GM11168 (cell line): ENCODE measurements at regions not wholly inside any gene's neighbourhood (a gene's known extent, or its start where the extent isn't known, plus 50 kb on each side); places are given as distances from the start of the nearest gene placed in this dataset.

Experiments used
- in situ Hi-C: fragments of 300-500 bp; cut with MboI; formaldehyde crosslinking; loops from one replicate; pipeline ENCODE4 v1.12.0; 2022; ENCODE audit warnings: low sequenced_read_pairs; ENCODE audit not compliant: unreplicated experiment

DNA sequence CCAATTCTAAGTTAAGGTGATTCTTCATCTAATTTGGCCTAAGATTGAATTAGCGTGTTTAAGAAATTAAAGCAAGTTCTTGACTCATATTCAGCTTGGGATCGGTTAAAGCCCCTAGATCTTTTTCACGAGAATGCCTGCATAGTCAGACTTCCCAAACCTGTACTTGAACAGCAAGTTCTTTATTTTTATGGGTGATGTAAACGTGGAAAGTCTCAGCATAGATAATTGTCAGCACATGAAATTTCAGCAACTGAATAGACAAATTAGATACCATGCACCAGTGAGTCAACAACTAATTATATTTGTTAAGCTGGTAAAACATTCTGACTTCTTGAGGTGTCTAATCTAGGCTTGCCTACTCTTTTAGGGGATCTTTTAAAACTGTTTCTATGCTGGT, 183.1 kb upstream of the TNFAIP3 start:
- in situ Hi-C loops = no loop called here

DNA sequence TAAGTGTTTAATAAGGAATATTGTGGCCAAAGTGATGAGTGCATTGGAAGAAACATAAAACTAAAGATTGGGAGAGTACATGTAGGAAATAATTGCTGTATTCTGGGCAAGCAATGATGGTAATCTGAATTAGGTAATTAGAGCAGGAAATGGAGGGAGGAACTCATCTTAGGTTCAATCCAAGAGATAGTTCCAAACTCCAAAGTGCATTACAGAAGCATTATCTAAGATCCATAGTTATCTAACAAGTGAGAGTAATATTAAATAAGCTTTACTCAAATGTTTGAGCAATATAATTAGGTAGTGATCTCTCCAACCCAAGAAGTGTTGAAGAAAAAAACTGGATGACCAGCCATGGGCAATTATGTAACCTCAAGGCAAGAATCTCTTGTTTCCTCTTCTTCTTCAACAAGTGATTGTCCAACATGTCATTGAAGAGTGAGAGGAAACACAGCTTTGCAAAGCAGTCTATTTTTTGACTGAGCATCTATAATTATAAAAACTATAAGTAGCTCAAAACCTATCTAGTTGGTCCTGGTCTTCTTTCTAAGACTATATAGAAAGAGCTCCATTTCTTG, 181.2 kb upstream of the TNFAIP3 start:
- in situ Hi-C loops = no loop called here

GRCh38 chr6:137687818-137688217, 179.2 kb upstream of the TNFAIP3 start:
- in situ Hi-C loops = no loop called here

DNA sequence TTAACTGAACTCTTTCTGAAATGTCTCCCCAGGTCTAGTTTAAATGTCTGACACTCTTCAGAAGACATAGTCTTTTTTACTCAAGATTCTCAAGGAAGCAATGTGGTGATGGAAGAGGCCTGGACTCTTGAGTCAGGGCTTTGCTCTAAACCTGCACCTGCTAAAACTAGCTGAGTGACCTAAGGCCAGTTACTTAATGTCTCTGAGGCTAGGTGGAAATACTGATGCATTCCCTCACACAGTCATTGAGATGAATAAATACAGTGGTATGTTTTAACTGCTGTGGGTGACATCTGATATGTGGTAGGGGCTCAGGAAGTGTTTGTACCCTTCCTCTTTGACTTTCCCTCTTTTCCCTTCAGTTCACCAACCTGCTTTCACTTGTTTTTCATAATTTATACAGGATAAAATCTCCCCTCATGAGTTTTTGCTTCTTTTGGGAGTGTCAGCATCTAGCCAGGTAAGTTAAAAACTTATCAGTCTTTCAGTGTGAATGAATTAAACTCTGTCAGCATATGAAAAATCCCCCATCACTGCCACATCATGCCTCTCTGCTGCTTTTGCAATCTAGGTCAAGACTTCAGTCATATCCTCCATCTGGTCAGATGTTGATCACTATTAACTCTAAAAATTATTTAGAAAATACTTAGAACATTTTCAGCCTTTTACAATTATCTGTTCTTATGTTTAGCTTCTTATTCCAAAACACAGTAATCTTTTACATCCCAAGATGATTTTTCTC, 178.7 kb upstream of the TNFAIP3 start:
- in situ Hi-C loops = no loop called here

DNA sequence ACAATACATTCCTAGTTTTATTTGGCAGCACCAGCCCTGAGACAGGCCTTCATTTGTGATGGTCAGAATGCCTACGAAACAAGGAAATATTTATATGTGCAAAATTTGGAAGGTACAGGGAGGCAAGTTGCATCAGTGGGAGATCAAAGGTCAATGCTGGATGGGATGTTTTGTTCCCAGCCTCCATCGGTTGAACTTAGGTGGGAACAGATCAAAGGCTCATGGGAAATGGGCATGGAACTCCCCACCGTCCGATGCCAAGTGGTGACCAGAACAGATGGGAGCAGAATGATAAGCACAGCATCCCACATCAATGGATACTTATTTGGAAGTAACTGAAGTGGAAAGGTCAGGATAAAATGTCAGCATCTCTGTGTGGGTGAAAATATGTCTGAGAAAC, 177.7 kb upstream of the TNFAIP3 start:
- in situ Hi-C loops = no loop called here

DNA sequence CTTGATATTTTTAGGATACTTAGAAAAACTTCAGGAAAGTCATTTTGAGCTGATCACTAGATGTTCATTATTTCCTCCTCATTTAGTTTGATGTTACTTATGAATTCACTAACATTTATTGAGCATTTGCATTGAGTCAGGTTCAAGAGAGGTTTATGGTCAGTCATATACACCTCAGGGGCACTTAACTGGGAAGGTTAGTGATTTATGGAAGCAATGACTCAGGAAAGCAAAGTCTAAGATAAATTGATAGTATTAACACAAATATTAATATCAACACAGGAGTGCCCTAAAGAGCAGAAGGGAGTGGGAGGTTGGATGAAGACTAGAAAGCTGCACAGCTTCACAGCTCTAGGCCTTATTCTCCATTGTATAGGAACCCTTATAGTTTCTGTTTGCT, 177.0 kb upstream of the TNFAIP3 start:
- in situ Hi-C loops = loop anchor here (10.0 kb wide), 1 partner anchor 405 kb away; no protein-coding TSS in a partner anchor

DNA sequence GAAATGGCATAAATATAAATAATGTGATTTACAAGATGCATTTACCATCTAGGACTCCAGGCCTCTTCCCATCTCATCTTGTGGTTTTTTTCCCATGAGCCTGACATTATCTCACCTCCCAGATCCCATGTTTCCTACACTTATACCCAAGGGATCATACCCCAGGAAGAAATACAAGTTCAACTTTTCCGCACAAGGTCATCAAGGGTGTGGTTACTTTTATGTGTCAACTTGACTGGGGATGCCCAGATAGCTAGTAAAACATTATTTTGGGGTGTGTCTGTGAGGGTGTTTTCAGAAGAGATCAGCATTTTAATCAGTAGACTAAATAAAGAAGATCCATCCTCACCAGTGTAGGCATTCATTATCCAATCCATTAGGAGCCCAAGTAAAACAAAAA, 176.3 kb upstream of the TNFAIP3 start:
- in situ Hi-C loops = loop anchor here (10.0 kb wide), 1 partner anchor 404 kb away; no protein-coding TSS in a partner anchor

- in situ Hi-C loops = loop anchor here (10.0 kb wide), 1 partner anchor 402 kb away; no protein-coding TSS in a partner anchor
Measured at GRCh38 chr6:137692308-137692707, 174.8 kb upstream of the TNFAIP3 start.

GRCh38 chr6:137692806-137693205, 174.3 kb upstream of the TNFAIP3 start:
- in situ Hi-C loops = loop anchor here (10.0 kb wide), 1 partner anchor 402 kb away; no protein-coding TSS in a partner anchor

DNA sequence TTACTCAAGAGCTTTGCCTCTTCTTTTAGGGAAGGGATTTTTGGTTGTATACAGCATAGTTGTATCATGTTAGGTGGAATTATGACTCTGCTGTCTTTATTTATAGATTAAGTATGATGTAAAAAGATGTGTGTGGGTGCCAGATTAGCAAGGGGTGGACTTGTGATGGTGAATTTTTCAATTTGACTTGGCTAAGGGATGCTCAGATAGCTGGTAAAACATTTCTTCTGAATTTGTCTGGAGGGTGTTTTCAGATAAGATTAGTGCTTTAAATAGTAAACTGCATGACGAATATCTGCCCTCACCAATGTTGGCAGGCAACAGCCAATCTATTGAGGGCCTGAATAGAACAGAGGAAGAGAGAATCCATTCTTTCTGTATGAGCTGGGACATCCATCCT, 173.3 kb upstream of the TNFAIP3 start:
- in situ Hi-C loops = loop anchor here (10.0 kb wide), 1 partner anchor 401 kb away; no protein-coding TSS in a partner anchor

DNA sequence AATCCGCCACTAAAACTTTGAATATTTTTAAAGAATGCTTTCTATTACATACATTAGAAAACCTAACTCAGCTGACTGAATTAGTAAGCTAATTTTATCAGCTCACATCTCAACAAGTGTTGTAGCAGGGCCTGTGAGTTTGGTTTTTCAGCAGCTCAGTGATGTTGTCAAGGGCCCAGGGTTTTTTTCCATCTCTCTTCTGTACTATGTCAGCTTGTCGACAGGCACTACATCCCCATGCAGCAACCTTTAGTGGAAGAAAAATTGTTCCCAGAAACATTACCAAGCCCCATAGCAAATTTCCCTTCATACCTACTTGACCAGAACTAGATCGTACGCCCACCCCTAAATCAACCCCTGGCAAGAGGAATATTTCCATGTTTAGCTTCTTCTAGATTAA, 170.3 kb upstream of the TNFAIP3 start:
- in situ Hi-C loops = loop anchor here (5.0 to 10.0 kb wide), 2 partner anchors 246 to 398 kb away; no protein-coding TSS in a partner anchor

DNA sequence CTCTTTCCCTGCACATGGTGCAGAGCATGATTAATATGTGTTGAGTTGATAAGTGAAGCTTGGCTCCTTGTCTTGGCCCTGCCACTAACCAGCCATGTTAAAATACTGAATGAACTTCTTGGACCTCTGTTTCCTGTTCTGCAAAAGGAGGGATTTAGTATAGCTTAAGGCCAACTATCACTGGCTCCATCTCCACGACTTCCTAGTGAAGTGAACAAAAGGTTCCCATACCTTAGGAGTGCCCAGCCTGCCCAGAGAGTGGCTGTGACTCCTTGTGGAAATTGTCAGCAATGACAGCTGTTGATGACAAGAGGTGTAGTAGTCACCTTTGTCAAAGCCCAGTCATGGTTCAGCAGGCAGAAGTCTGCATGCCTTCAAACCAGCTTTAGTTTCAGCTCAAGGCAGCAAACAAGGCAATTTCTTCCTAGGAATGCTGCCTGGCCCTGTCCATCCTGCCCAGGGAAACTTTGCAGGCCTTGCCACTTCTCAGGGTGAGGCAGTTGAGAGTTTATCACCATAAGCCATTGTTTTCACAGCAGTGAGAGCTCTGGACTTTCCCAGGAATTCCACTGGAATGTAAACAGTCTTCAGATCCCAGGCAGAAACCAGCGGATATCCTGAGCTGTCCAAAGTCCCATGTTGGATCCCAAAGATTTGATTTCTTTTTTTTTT, 169.7 kb upstream of the TNFAIP3 start:
- in situ Hi-C loops = loop anchor here (5.0 to 10.0 kb wide), 2 partner anchors 245 to 397 kb away; no protein-coding TSS in a partner anchor

GRCh38 chr6:137698636-137699030, 168.4 kb upstream of the TNFAIP3 start:
- in situ Hi-C loops = loop anchor here (5.0 to 10.0 kb wide), 2 partner anchors 244 to 396 kb away; no protein-coding TSS in a partner anchor

DNA sequence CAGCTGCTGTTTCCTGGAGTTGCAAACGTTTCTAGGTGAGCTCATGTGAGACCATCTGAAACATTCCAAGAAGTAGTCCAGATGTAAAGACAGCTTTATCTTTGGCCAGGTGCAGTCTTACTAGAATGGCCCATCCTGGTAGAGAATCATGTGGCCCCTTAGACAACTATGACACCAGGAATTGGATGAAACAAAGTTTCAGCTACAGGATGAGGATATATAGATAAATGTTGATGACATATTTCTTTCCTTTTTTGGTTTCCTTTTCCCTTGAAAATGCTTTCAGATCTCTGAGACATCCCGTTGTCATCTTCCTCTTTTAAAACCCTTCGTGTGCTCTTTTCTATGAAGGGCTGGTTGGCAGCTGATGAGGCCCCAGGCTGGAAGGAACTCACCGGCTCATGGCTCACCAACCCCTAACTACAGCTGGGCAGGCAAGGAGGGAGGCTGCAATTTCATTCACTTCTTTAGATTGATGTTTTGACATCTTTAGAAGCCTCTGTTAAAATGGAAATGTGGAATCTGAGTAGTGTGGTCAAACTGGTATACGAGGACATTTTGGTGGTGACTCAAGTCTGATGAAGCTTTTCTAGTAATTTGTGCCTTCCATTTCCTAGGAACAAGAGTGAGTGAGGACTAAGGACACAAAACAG, 167.9 kb upstream of the TNFAIP3 start:
- in situ Hi-C loops = loop anchor here (5.0 to 10.0 kb wide), 2 partner anchors 243 to 396 kb away; no protein-coding TSS in a partner anchor

- in situ Hi-C loops = no loop called here
Measured at GRCh38 chr6:137700161-137700560, 166.9 kb upstream of the TNFAIP3 start.

DNA sequence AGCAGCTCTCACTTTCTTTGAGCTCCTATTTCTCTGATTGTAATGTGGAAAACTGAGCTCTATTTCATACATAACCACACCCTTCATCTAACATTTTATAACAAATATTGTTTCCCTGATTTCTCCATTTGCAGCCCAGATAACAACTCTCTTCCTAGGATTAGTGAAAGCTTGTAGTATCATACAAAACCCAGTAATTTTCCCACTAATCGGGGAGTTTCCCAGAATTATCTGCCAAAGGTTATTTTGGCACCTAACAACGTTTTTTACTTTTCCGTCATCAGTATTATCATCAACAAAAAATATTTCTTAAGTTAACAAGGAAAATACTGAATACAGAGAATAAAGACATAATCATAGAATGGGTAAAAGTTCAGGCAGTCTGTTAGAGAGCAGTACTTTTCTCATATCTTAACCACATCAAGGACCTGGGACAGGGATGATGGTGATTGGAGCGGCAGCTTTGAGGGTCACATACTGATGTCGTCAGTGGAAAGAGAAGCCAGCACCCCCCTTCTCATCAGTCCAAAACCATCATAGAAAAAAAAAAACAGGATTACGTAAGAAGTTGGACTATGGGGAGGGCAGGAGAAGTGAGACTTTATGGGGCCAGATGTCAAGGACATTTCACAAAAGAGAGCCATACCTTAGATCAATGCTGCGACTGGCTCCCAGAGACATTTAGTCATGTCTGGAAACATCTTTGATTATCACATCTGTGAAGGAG, 166.1 kb upstream of the TNFAIP3 start:
- in situ Hi-C loops = no loop called here

DNA sequence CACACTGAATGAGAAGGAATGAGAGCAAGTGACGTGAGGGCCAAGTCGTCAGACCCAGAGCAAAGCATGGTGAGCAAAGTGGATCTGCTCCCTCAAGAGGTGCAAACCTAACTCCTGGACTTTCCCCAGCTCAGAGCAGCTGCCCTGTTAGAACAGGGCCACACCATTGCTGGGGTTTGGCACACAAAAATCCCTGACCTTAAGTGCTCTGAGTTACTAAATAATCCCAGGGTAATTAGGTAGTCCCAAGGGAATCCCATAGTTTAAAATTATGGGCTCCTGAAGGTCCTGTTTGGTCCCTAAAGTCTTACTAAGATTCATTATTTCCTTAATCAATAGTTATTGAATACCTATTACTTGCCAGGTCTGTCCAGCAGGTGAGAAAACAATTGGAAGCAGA, 165.1 kb upstream of the TNFAIP3 start:
- in situ Hi-C loops = no loop called here

- in situ Hi-C loops = no loop called here
Measured at GRCh38 chr6:137702791-137703424, 164.2 kb upstream of the TNFAIP3 start.

GRCh38 chr6:137704802-137705159, 162.3 kb upstream of the TNFAIP3 start:
- in situ Hi-C loops = loop anchor here (5.0 kb wide), 1 partner anchor 163 kb away; the partner anchor contains the start of gene TNFAIP3
